GM19468 (cell line): ENCODE measurements at regions not wholly inside any gene's neighbourhood (a gene's known extent, or its start where the extent isn't known, plus 50 kb on each side); places are given as distances from the start of the nearest gene placed in this dataset.
"Not testable (repeated sequence)": the region's sequence is repeated elsewhere in the genome, so short reads cannot be mapped to it uniquely, and the experiment has no call there.

ENCODE experiments used
- ATAC-seq: cut with Tn5 transposase; IDR thresholded peaks from one replicate; pipeline ENCODE4 v1.9.1; 2021; ENCODE audit warnings: mild to moderate bottlenecking, moderate library complexity, moderate number of reproducible peaks; ENCODE audit not compliant: unreplicated experiment; ENCODE audit errors: extremely low read depth

DNA sequence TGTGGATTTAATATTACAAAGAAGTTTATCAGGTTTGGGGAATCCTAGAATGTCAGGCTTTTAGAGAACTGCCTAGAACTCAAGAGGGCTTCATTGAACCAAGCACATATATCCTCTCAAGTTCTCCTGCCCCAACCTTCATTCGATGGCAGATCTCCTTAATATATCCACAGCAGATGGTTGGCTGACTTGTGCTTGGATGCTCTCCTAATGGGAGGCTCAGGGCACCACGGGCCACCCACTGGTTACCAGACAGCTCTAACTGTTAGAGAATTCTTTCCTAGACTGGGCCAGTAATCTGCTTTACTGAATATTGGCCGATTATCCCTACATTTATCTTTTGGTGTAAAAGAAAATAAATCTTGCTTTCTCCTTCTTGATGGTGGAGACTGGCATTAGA, 87.2 kb upstream of the ATP8B1 start:
- no peak for ATAC-seq

DNA sequence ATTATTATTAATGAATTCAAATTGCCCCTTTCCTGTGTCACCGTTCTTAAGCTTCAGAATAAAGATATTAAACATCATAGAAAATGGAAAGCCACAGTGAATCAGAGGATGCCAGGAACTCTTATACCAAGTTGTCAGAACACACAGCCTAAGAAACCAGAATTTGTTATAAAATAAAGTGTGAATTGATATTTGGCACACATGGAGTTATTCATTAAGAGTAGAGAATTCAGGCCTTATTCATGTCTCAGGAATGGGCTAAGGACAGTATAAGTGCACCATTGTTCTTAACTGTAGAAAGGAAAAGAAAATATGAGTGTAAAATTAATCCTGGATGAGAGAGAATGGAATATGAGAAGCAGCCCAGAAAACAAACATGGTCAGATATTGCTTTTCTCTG, 86.7 kb upstream of the ATP8B1 start:
- ATAC-seq: no peak

DNA sequence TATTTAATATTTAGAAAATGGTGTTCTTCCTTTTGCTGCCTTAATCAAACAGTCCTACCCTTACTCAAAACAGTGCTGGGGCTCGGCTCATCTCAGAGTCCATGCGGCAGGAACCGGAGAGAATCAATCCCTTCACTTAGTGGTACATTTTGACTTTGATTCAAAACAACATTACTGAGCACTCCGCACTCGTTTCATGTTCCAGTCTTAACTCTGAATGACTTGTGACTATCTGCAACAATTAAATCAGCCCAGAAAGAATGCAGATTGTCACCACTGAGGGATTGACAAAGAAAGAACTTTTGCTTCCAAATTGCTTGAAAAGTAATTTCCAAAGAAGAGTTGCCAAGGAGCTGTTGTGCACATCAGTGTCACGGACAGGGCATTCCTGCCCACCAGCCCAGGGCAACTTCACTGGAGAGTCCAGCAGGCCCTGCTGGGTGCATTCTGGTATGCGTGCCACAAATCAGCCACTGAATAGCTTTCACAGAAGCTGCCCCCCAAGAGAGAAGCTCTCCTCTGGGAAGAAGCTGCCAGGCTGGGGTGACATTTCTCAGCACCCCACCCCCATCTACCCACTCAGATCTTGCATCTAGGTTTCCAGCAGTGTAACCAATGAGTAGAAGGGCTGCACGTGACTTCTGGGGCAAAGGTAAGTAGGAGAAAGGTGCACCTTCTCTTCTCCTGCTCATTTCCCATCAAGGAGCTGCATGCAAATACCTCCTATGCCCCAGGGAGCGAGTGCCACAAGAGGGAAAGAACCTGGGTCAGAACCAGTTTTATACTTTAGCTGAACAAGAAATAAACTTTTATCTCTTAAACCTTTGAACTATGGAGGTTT, 84.6 kb upstream of the ATP8B1 start:
- ATAC-seq: no peak

DNA sequence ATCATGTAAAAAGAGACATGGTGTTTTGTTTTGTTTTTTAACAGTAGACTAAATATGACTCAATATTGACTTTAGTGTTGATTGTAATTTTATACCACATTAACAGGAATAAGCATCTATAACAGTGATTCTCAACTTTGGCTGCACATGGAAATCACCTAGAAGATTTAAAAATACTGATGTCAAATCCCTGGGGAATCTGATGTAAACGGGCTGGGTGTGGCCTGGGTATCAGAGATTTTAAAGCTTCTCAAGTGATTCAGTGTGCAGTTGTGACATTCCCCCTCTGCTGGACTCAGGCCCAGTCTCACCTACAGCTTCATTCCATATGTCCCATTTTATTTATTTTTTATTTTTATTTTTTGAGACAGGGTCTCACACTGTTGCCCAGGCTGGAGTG, 82.8 kb upstream of the ATP8B1 start:
- no peak for ATAC-seq

DNA sequence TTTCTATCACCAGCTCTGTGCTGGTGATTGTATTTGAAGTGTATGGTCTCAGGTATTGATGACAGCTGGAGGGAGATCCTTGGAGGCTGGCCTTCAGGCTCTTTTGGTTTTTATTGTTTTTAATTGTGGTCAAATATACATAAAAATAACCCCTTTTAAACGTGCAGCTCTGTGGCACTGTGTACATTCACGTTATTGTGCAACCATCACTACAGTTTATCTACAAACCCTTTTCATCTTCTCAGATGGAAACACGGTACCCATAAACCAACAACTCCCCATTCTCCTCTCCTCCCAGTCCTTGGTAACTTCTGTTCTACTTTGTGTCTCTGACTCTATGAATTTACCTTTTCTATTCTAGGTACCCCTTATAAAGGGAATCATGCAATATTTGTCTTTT, 79.3 kb upstream of the ATP8B1 start:
- ATAC-seq: no peak

DNA sequence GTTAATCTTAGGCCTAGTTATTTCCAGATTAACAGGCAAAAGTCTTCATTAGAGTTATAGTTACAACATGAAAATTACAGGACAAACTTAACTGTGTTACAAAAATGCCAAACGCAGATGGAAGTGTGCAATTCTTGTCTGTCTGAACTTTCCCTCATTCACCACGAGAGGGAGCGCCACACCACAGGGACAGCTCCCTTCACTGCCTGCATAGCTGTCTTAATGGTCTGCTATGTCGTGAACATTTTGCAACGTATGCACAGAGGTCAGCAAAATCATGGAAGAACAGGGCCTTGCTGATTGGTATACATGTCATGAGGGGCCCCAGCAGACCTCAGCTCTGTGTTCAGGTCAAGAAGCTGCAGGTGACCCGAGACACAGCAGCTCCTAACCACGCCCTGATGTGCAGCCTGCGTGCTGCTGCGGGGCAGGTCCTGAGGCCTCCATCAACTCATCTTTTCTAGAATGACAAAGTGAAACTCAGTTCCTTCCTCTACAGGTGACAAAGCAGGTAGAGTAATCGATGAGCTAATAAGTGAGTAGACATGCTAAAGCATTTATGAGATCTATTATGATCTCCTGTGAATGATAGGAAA, 78.8 kb upstream of the ATP8B1 start:
- no peak for ATAC-seq

DNA sequence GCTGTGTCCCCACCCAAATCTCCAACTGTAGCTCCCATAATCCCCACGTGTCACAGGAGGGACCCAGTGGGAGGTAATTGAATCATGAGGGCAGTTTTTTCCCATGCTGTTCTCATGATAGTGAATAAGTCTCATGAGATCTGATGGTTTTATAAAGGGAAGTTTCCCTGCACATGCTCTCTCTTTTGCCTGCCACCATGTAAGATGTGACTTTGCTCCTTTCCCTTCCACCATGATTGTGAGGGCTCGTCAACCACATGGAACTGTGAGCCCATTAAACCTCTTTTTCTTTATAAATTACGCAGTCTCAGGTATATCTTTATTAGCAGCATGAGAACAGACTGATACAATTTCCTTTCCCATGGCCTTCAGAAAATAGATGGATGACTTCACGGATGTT, 76.8 kb upstream of the ATP8B1 start:
- not testable (repeated sequence) for ATAC-seq

DNA sequence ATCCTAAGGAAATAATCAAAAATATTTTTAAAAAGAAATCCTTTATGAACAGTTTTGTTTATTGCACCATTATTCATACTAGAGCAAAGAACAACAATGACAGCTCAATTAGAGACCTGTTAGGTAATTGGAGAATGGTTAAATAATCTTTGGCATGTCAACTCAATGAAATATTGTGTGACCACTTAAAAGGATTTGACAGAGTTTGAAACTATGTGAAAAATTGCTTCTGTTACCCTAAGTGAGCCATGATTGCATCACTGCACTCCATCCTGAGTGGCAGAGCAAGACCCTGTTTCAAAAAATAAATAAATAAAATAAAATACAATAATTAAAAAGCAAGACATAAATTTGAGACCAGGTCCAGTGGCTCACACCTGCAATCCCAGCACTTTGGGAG, 66.1 kb upstream of the ATP8B1 start:
- no peak for ATAC-seq

DNA sequence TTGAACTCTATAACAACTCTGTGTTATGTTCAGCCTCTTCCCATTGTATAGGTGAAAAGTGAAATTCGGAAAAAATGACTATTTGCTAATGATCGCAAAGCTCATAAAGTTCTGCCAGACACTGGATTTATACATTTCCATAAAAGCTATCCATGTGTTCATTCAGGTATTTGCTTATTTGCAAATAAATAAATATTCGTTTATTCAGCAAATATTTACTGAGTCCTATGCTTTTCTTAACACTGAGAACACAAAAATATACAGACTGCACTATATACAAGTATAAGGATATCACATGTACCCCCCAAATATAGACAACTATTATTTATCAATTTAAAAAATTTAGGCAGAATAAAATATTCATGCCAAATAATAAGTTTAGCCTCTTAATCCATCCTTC, 63.2 kb upstream of the ATP8B1 start:
- ATAC-seq: no peak

DNA sequence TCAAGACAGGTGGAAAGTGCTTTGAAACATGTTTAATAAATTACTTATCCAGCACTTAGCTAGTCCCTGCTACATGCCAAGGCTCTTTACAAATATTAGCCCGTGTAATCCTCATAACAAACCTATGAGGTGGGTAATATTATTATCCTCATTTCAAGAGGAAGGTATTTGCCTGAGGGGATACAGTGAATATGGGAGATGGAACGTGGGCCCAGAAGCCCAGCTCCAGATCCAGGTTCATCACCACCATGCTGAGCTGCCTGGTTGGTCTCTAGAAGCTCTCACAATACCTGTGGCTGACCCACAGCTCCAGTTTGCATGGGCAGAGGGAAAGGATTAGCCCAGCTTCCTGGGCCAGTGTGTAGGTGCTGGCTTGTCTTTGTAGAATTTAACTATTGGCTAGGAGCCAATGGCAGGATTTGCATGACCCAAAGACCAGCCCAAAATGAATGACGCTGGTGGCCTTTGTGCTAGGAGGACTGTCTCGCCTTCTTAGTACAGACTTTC, 61.6 kb upstream of the ATP8B1 start:
- ATAC-seq: no peak

DNA sequence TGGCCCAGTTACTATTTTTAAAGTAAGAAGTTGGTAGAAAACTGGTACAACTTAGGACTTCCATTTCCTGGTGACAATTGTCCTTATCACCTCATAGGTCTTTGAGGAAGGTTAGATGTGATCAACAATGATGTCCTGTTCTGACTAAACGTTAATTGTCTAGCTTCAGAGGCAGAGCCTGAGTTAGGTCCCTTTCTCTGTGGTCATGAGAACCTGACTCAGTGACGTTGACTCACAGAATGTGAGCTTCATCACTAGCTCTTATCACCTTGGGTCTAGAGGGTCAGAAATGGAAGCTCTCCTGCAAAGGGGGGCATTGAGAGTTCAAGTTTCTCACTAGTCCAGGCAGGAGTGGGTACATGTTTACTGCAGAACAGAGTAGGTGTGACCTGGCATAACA, 60.6 kb upstream of the ATP8B1 start:
- no peak for ATAC-seq

DNA sequence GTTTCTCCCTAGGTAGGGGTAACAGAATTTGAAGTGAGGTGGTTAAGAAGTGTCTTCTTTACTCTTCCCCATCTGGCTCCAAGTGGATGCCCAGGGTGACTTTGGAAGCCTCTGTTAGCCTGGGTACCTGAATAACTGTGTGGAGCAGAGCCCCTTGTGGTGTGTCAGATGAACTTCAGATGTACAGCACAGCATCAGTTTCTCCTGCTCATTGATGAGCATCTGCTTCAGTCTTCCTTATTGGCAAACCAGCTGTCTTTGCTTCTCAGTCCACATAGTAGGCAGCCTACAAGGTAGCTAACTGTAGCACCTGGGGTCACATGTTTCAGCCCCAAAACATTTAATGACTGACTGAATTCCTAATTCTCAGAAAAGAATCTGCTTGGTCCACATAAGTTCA, 56.2 kb upstream of the ATP8B1 start:
- ATAC-seq: no peak

DNA sequence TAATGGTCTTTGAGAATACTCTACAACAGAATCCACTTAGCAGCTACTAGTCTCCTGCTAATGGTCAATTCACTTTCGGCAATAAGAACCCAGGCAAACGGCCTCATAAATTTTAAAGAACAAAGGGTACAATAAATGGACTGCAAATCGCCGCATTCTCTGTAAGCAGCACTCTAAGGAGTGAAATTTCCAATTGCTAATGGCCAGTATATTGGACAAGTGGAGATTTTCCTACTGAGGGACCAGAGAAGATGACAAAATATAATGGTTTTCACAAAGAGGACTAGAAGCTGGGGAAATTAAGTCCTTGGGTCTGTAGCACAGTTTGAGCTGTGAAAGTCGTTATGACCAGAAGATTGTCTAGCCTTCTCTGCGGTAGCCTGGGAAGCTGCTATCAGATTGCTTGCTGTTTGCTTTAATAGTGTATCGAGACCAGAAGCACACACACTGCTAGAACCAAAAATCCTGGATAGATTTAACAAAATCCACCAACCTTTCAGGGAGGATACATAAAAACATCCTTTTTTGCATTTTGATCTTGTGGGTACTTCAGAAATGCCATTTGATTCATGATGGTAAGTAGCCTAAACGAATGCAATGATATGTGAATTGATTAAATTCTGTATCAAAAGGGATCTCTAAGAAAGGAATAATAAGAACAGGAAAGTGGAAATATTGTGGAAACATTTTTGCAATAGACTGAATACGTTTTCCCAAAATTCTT, 53.6 kb upstream of the ATP8B1 start:
- no peak for ATAC-seq

DNA sequence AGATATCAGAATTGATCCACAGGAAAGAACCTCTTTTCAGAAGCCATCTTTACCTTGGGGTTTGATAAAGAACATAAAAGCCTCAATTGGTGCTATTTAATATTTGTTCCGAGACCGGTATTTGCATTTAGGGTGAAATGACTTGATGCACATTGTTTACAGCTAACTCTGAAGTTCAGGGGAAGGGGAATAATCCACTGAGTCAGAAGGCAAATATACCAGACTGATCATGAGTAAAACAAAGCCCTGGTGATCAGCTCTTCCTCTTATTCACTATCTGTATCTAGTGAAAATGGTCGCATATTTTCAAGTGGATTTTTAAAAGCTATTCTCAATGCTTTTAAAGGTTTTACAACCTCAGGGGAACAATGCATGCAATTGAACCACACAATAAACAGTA, 53.0 kb upstream of the ATP8B1 start:
- no peak for ATAC-seq

DNA sequence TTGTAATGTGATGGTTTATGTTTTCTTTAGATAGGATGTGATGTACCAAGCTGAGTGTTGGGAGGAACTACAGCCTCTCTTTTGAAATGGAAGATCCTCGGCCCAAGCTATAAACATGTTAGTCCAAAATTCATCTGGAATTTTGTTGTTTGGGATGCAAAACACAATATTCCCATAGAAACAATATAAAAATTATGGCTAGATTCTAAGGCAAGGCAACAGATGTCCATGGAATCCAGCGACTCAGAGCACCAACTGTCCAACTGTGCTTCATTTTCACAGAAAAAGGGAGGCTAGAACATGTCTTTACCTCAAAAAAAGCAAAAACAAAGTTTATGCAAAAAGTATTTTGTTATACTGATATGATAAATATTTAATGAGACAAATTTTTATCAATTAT, 52.4 kb upstream of the ATP8B1 start:
- ATAC-seq: no peak

DNA sequence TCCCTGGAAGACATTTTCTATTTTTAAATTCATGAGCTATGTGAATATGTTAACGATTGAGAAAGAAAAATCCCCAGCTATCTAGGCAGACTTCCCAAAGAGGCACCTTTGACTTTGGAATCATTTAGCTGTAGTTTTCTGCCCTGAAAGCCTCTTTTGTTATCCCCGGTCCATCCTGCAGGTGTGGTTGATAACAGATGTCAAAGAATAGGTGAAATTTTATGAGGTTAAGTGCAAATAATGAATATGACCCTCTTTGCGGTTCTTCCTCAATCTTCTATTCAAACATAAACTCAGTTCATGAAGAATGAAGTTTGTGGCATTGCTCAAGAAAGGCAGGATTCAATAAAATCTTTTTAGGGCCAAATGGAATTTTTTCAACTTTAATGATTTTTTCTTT, 51.6 kb upstream of the ATP8B1 start:
- ATAC-seq: no peak

DNA sequence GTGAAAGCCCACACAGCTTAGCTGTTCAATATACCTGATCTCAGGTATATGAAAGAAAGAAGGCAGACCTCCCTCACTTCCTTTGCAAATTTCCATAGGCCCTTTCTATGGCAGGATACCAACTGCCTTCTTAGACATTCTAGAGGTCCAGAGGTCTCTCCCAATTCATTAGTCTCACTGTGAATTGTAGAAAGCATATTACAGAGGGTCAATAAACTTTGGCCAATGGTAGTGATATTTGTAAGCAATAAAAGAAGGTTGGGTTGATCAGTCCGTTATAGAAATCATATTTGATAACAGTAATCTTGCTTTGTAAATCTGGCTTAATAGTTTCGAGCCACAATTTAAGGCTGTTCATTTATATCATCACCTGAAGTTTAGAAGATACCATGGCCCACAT, 50.7 kb upstream of the ATP8B1 start:
- no peak for ATAC-seq

DNA sequence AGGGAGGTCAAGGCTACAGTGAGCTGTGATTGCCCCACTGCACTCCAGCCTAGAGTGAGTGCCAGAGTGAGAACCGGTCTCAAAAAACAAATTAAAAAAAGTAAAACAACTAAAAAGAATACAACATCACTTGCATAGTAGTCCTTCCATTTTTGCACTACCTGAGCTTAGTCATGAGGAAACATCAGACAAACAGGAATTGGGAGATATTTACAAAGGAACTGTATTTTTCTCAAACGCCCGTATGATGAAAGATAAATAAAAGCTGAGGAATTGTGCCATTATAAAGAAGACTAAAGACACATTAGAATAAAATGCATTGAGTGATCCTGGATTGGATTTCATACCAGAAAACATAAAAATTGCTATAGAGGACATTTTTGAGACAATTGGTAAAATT, 50.0 kb upstream of the ATP8B1 start:
- no peak for ATAC-seq
